Ascending aorta (tissue), 2 donors: ENCODE measurements at regions not wholly inside any gene's neighbourhood (a gene's known extent, or its start where the extent isn't known, plus 50 kb on each side); places are given as distances from the start of the nearest gene placed in this dataset.

Source experiments
- DNase-seq, 2 donors: peaks; one replicate each; pipeline ENCODE4 v3.0.0-alpha.2; 2019; ENCODE audit warnings: low spot score in 2 of 2
- H3K27ac ChIP-seq, 2 donors: fragments of 200-600 bp; sonication (generic); one replicate each; pipeline ENCODE4 v1.5.1; 2016 to 2017; ENCODE audit warnings: mild to moderate bottlenecking in 1 of 2
- H3K27me3 ChIP-seq: fragments of 200-600 bp; sonication (generic); one replicate; pipeline ENCODE4 v1.5.1; 2017
- H3K36me3 ChIP-seq, 2 donors: fragments of 200-600 bp; sonication (generic); one replicate each; pipeline ENCODE4 v1.5.1; 2016
- H3K4me1 ChIP-seq, 2 donors: fragments of 200-600 bp; sonication (generic); one replicate each; pipeline ENCODE4 v1.5.1; 2016 to 2017; ENCODE audit warnings: mild to moderate bottlenecking in 1 of 2
- H3K4me3 ChIP-seq, 2 donors: fragments of 200-600 bp; sonication (generic); one replicate each; pipeline ENCODE4 v1.5.1; 2016 to 2017; ENCODE audit warnings: mild to moderate bottlenecking in 1 of 2
- H3K9me3 ChIP-seq, 2 donors: fragments of 200-600 bp; sonication (generic); one replicate each; pipeline ENCODE4 v1.5.1; 2016
- intact Hi-C: fragments of 100-400 bp; cut with DNase I; formaldehyde crosslinking; loops from one replicate; pipeline ENCODE4 v1.15.1; 2023
- TF ChIP-seq, protein P1 (sequence below), 3 experiments: fragments of 200-600 bp in 2 of 3; fragments of 450-650 bp in 1 of 3; sonication (generic) in 2 of 3; IDR thresholded peaks; one replicate each; pipeline ENCODE4 v1.5.1; 2016 to 2019; ENCODE audit warnings: antibody characterized with exemption in 3 of 3, mild to moderate bottlenecking in 1 of 3, moderate library complexity in 1 of 3

DNA sequence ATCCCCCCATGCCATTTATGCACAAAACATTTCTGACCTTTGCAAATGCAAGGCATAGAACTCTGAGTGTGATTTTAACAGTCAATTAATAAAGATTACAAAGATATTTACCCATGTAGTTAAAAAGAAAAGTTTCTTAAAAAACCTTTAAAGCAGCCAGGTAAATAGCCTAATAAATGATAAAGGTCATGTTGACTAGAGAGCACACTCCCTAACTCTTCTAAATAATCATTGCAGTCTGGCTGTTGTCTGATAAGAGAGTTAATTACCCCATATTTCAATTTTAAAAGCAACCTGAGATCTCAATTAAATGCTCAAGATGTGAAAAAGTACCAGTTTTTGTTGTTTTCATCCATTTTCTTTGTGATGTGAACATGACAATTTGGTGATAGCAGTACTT, 291.5 kb upstream of the SMIM31 start:
- Histone ChIP-seq H3K27ac (no peak overlapping the region), H3K4me1 (no peaks in the 10 kb centered on the region), H3K9me3 (no peaks in the 10 kb centered on the region), H3K4me3 (no peak overlapping the region), H3K27me3 (no peaks in the 10 kb centered on the region), H3K36me3 (no peaks in the 10 kb centered on the region)
- TF ChIP-seq, protein P1, sequence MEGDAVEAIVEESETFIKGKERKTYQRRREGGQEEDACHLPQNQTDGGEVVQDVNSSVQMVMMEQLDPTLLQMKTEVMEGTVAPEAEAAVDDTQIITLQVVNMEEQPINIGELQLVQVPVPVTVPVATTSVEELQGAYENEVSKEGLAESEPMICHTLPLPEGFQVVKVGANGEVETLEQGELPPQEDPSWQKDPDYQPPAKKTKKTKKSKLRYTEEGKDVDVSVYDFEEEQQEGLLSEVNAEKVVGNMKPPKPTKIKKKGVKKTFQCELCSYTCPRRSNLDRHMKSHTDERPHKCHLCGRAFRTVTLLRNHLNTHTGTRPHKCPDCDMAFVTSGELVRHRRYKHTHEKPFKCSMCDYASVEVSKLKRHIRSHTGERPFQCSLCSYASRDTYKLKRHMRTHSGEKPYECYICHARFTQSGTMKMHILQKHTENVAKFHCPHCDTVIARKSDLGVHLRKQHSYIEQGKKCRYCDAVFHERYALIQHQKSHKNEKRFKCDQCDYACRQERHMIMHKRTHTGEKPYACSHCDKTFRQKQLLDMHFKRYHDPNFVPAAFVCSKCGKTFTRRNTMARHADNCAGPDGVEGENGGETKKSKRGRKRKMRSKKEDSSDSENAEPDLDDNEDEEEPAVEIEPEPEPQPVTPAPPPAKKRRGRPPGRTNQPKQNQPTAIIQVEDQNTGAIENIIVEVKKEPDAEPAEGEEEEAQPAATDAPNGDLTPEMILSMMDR (IDR thresholded peaks at IDR 0.05): no peak
- intact Hi-C loops: no loop called here
- DNase-seq: no peak

DNA sequence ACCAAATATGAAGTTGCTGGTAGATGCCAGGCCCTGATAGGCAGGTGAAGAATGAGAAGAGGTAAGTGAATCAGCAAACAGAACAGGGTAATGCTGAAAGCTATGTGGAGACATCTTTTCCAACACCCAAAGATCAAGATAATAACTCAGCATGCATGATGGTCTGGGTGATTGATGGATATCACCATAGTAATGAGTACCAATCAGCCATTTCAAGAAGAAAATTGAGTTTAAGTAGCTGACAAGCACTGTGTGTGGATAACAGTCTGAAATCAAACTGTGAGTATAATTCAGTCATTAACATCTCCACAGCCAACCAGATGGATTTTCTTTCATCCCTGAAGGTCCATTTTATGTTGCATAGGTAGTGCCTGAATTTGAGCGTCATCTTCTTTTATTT, 289.6 kb upstream of the SMIM31 start:
- intact Hi-C loops: no loop called here
- DNase-seq: no peak
- H3K27ac ChIP-seq: no peak overlapping the region
- no peaks in the 10 kb centered on the region for H3K9me3 ChIP-seq
- H3K4me1 ChIP-seq: no peaks in the 10 kb centered on the region
- H3K4me3 ChIP-seq: no peak overlapping the region
- no peaks in the 10 kb centered on the region for H3K36me3 ChIP-seq
- no peaks in the 10 kb centered on the region for H3K27me3 ChIP-seq
- TF ChIP-seq, protein P1 (IDR thresholded peaks at IDR 0.05): no peak

DNA sequence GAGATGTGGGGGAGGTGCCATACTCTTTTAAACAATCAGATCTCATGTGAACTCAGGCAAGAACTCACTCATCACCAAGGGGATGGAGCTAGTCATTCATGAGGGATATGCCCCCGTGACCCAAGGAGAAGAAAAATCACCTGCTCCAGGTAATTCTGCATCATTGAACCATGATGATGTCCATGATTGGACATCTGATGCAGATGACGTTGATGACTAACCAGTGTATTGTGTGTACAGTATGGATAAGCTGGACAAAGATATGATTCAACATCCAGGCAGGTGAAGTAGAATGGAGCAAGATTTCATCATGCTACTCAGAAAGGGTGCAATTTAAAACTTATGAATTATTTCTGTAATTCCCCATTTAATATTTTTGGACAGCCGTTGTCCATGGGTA, 286.4 kb upstream of the SMIM31 start:
- no peak for DNase-seq
- H3K27ac ChIP-seq: no peak overlapping the region
- H3K36me3 ChIP-seq: no peaks in the 10 kb centered on the region
- intact Hi-C loops: no loop called here
- H3K4me3 ChIP-seq: no peak overlapping the region
- H3K27me3 ChIP-seq: no peaks in the 10 kb centered on the region
- TF ChIP-seq, protein P1 (IDR thresholded peaks at IDR 0.05): no peak
- no peaks in the 10 kb centered on the region for H3K4me1 ChIP-seq
- H3K9me3 ChIP-seq: no peaks in the 10 kb centered on the region

DNA sequence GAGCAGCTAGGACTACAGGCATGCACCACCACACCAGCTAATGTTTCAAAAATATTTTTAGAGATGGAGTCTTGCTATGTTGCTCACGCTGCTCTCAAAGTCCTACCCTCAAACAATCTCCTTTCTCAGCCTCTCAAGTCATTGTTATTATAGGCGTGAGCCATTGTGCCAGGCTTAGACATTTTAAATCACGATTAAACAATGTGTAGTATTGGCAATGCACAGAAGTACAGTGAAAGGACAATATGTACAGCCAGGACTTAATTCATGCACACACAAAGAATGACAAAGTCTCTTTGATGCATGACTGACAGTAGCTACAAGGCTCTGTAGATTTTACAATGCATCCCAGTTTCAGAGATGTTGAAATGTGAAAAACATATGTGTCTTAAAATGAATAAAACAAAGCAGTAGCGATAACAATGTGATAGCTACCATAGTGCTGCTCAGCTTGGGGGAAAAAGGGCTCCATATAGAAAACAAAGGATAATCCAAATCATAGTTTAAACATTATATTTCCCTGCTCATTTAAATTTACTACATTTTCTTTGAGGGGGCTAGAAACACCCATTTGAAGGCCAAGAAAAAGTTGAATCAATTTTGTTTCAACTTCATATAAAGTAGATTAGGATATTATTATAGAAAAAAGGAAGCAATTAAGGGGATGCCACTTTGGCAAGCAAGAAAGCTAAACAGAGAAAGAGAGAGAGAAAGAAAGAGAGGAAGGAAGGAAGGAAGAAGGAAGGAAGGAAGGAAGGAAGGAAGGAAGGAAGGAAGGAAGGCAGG, 272.4 kb upstream of the SMIM31 start:
- DNase-seq: no peak
- TF ChIP-seq, protein P1 (IDR thresholded peaks at IDR 0.05): no peak

DNA sequence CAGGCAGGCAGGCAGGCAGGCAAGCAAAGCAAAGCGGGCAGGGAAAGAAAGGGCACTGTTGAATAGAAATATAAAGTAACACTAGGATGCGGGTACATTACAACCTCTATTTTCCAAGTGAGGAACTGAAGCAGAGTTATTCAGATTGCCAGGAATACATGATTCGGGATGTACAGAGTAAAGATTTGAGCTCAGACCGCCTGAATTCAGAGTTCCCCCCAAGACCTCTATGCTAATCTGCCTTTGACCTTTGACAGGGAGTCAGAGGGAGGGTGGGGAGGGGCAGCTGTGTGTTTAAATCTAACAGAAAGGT, 271.9 kb upstream of the SMIM31 start:
- TF ChIP-seq, protein P1 (IDR thresholded peaks at IDR 0.05): no peak
- DNase-seq: no peak
- Histone ChIP-seq H3K4me1 (no peaks in the 10 kb centered on the region), H3K27ac (no peak overlapping the region), H3K27me3 (no peaks in the 10 kb centered on the region), H3K9me3 (no peaks in the 10 kb centered on the region), H3K4me3 (no peak overlapping the region), H3K36me3 (no peaks in the 10 kb centered on the region)
- intact Hi-C loops: no loop called here

More for the DNA sequence above, 272.4 kb upstream of the SMIM31 start:
- H3K27me3 ChIP-seq: no peaks in the 10 kb centered on the region
- no peak overlapping the region for H3K4me3 ChIP-seq
- H3K4me1 ChIP-seq: no peaks in the 10 kb centered on the region
- no peak overlapping the region for H3K27ac ChIP-seq
- intact Hi-C loops: no loop called here
- no peaks in the 10 kb centered on the region for H3K9me3 ChIP-seq
- H3K36me3 ChIP-seq: no peaks in the 10 kb centered on the region

DNA sequence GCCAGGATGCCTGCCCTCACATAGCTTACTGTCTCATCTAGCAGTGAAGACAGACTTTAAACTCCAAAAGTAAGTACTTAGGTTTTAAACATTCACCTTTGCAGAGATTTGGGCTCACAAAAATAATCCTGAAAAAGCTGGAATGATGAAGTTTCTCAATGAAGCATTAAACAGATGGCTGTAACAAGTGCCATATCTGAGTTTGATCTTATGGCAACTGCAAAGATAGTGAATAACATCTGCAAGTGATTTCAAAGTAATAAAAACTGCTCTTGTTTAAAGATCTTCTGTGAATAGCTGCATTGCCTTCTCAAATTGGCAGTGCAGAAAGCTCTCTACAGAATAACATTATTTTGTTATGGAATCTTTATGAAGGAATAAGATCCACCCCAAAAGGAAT, 271.2 kb upstream of the SMIM31 start:
- H3K36me3 ChIP-seq: no peaks in the 10 kb centered on the region
- DNase-seq: no peak
- no peak overlapping the region for H3K27ac ChIP-seq
- intact Hi-C loops: no loop called here
- no peaks in the 10 kb centered on the region for H3K27me3 ChIP-seq
- H3K9me3 ChIP-seq: no peaks in the 10 kb centered on the region
- no peaks in the 10 kb centered on the region for H3K4me1 ChIP-seq
- no peak overlapping the region for H3K4me3 ChIP-seq
- TF ChIP-seq, protein P1 (IDR thresholded peaks at IDR 0.05): no peak
